ENCODE measurements at regions not wholly inside any gene's neighbourhood (a gene's known extent, or its start where the extent isn't known, plus 50 kb on each side); places are given as distances from the start of the nearest gene placed in this dataset.

DNA sequence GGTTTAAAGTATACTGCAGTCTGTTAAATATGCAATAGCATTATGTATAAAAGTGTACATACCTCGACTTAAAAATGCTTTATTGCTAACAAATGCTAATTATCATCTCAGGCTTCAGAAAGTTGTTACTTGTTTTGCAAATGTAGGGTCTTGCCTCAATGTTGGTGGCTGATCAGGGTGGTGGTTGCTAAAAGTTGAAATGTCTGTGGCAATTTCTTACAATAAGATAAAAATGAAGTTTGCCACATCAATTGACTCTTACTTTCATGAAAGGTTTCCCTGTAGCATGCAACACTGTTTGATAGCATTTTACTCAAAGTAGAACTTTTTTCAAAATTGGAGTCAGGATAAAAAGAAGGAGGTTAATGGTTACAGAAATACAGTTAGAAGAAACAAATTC lies 407.7 kb upstream of the OR4E1 start:
- Histone ChIP-seq H3K27ac (ENCODE audit: low read length in 2 of 2) (no peak overlapping the region), H3K27me3 (replicated peaks in 1 of 4; ENCODE audit: control extremely low read depth in 1 of 4, control insufficient read depth in 3 of 4, insufficient read depth in 4 of 4, low read length in 3 of 4) (peaks cover 0 to 28% (median 20%) of the 10 kb centered on the region in 4 experiments), H3K36me3 (replicated peaks in 1 of 2; ENCODE audit: control extremely low read depth in 1 of 2, control insufficient read depth in 1 of 2, extremely low read depth in 1 of 2, insufficient read depth in 2 of 2, low read length in 1 of 2) (no peaks in the 10 kb centered on the region), H3K4me1 (ENCODE audit: control insufficient read depth in 2 of 2, insufficient read depth in 2 of 2, low read length in 2 of 2) (no peaks in the 10 kb centered on the region), H2AFZ (ENCODE audit: insufficient read depth, low read depth, low read length, poor library complexity, severe bottlenecking) (no peak overlapping the region), H3K4me2 (replicated peaks; ENCODE audit: low read depth, low read length, poor library complexity, severe bottlenecking) (no peak overlapping the region), H3K4me3 (ENCODE audit: control extremely low read depth in 1 of 5, extremely low read depth in 1 of 5, insufficient read depth in 1 of 5, low read depth in 2 of 5, low read length in 4 of 5) (no peak overlapping the region), H4K20me1 (ENCODE audit: control insufficient read depth, insufficient read depth, low read length, poor library complexity, severe bottlenecking) (no peaks in the 10 kb centered on the region), H3K79me2 (ENCODE audit: control insufficient read depth, insufficient read depth, low read length) (no peaks in the 10 kb centered on the region), H3K9me3 (ENCODE audit: control extremely low read depth in 1 of 3, control insufficient read depth in 2 of 3, insufficient read depth in 1 of 3, low read length in 2 of 3) (peaks cover 0 to 1% (median 0%) of the 10 kb centered on the region in 3 donors), H3K9ac (ENCODE audit: low read length) (no peak overlapping the region)
- Mint-ChIP-seq H3K27ac (no peak overlapping the region), H3K27me3 (peaks cover 63% of the 10 kb centered on the region), H3K4me3 (no peak overlapping the region), H3K4me1 (no peaks in the 10 kb centered on the region), H3K9me3 (ENCODE audit: insufficient read depth) (no peaks in the 10 kb centered on the region)
- ChIA-PET CTCF (no interaction called here), POLR2A (no interaction called here)
- WGBS (ENCODE audit: insufficient coverage): no CpG with 5 or more reads among the region's 1 CpG
- ATAC-seq (ENCODE audit: low read depth) (no peak), DNase-seq (no peak)
- intact Hi-C loops (cut with micrococcal nuclease): loop anchor here (5.0 kb wide), 1 partner anchor 164 kb away; no protein-coding TSS in a partner anchor
- TF ChIP-seq CTCF (IDR thresholded peaks at IDR 0.05): no peak
- TF ChIP-seq EZH2 (IDR thresholded peaks at IDR 0.05; ENCODE audit: borderline replicate concordance, insufficient read depth, low read depth, low read length, poor library complexity, severe bottlenecking): no peak

DNA sequence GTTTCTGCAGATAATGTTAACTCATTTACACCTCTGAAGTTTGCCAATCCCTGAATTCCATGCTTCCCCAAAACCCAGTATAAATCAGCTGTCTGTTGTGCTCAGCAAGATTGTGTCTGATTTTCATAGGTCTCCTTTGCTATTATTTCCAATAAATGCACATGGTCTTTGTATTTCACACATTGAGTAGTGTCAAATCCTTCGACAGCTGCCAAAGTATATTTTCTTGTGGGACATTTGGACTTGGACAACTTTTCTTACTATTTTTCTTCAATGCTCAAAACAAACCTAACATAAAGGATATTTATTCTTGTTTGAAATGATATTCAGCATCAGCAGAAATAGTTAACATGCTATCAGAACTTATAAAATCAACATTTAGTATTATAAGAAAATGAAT lies 406.1 kb upstream of the OR4E1 start:
- Histone ChIP-seq H4K20me1 (ENCODE audit: control insufficient read depth, insufficient read depth, low read length, poor library complexity, severe bottlenecking) (no peaks in the 10 kb centered on the region), H2AFZ (ENCODE audit: insufficient read depth, low read depth, low read length, poor library complexity, severe bottlenecking) (no peak overlapping the region), H3K27me3 (replicated peaks in 1 of 4; ENCODE audit: control extremely low read depth in 1 of 4, control insufficient read depth in 3 of 4, insufficient read depth in 4 of 4, low read length in 3 of 4) (peaks cover 0 to 33% (median 26%) of the 10 kb centered on the region in 4 experiments), H3K4me3 (ENCODE audit: control extremely low read depth in 1 of 5, extremely low read depth in 1 of 5, insufficient read depth in 1 of 5, low read depth in 2 of 5, low read length in 4 of 5) (no peak overlapping the region), H3K36me3 (replicated peaks in 1 of 2; ENCODE audit: control extremely low read depth in 1 of 2, control insufficient read depth in 1 of 2, extremely low read depth in 1 of 2, insufficient read depth in 2 of 2, low read length in 1 of 2) (no peaks in the 10 kb centered on the region), H3K79me2 (ENCODE audit: control insufficient read depth, insufficient read depth, low read length) (no peaks in the 10 kb centered on the region), H3K9me3 (ENCODE audit: control extremely low read depth in 1 of 3, control insufficient read depth in 2 of 3, insufficient read depth in 1 of 3, low read length in 2 of 3) (peaks cover 0 to 1% (median 0%) of the 10 kb centered on the region in 3 donors), H3K9ac (ENCODE audit: low read length) (no peak overlapping the region), H3K27ac (ENCODE audit: low read length in 2 of 2) (no peak overlapping the region), H3K4me1 (ENCODE audit: control insufficient read depth in 2 of 2, insufficient read depth in 2 of 2, low read length in 2 of 2) (no peaks in the 10 kb centered on the region), H3K4me2 (replicated peaks; ENCODE audit: low read depth, low read length, poor library complexity, severe bottlenecking) (no peak overlapping the region)
- no peak overlapping the region for H3K4me3 Mint-ChIP-seq
- DNase-seq: no peak
- no peaks in the 10 kb centered on the region for H3K9me3 Mint-ChIP-seq (ENCODE audit: insufficient read depth)
- H3K27ac Mint-ChIP-seq: no peak overlapping the region
- H3K27me3 Mint-ChIP-seq: peaks cover 65% of the 10 kb centered on the region
- TF ChIP-seq EZH2 (IDR thresholded peaks at IDR 0.05; ENCODE audit: borderline replicate concordance, insufficient read depth, low read depth, low read length, poor library complexity, severe bottlenecking): no peak
- TF ChIP-seq CTCF (IDR thresholded peaks at IDR 0.05): no peak
- intact Hi-C loops (cut with micrococcal nuclease): loop anchor here (5.0 kb wide), 1 partner anchor 162 kb away; no protein-coding TSS in a partner anchor
- H3K4me1 Mint-ChIP-seq: no peaks in the 10 kb centered on the region
- no peak for ATAC-seq (ENCODE audit: low read depth)
- CTCF ChIA-PET: interaction anchor here (1.5 kb wide), 1 partner anchor 21 kb away, joined by 4 read pairs; no protein-coding TSS in a partner anchor
- POLR2A ChIA-PET: no interaction called here
- no CpG with 5 or more reads among the region's 1 CpG for WGBS (ENCODE audit: insufficient coverage)
